DOHH2 (cell line): ENCODE measurements at regions not wholly inside any gene's neighbourhood (a gene's known extent, or its start where the extent isn't known, plus 50 kb on each side); places are given as distances from the start of the nearest gene placed in this dataset.

Source experiments
- H3F3A ChIP-seq: fragments of 200-600 bp; sonication (generic), shearing (Covaris generic); 2 replicates; pipeline ENCODE4 v1.6.0; 2016; ENCODE audit warnings: antibody characterized with exemption, mild to moderate bottlenecking; ENCODE audit not compliant: control insufficient read depth, insufficient read depth
- H3K27ac ChIP-seq: fragments of 200-600 bp; sonication (generic); 2 replicates; pipeline ENCODE4 v1.5.1; 2014; ENCODE audit warnings: low read depth, mild to moderate bottlenecking, low read length, moderate library complexity
- H3K27me3 ChIP-seq: fragments of 200-600 bp; sonication (generic); 2 replicates; pipeline ENCODE4 v1.6.1; 2014; ENCODE audit warnings: mild to moderate bottlenecking, low read length, mixed read lengths; ENCODE audit not compliant: control insufficient read depth
- H3K36me3 ChIP-seq: fragments of 200-600 bp; sonication (generic); 2 replicates; pipeline ENCODE4 v1.6.1; 2014; ENCODE audit warnings: mild to moderate bottlenecking, low read length, moderate library complexity, mixed read lengths; ENCODE audit not compliant: control insufficient read depth
- H3K4me1 ChIP-seq: fragments of 200-600 bp; sonication (generic); 2 replicates; pipeline ENCODE4 v1.6.1; 2014; ENCODE audit warnings: mild to moderate bottlenecking, low read length, mixed read lengths; ENCODE audit not compliant: control insufficient read depth
- H3K4me2 ChIP-seq: fragments of 200-600 bp; sonication (generic); 2 replicates; pipeline ENCODE4 v1.6.0; 2014; ENCODE audit warnings: mild to moderate bottlenecking, low read length, moderate library complexity
- H3K4me3 ChIP-seq: fragments of 200-600 bp; sonication (generic); 2 replicates; pipeline ENCODE4 v1.5.1; 2014; ENCODE audit warnings: mild to moderate bottlenecking, low read length, mixed read lengths
- H3K79me2 ChIP-seq: fragments of 200-600 bp; sonication (generic); 2 replicates; pipeline ENCODE4 v1.6.1; 2014; ENCODE audit warnings: mild to moderate bottlenecking, low read length, mixed read lengths; ENCODE audit not compliant: control insufficient read depth
- H3K9me2 ChIP-seq: fragments of 200-600 bp; sonication (generic); replicated peaks from 2 replicates; pipeline ENCODE4 v1.6.1; 2014; ENCODE audit warnings: mild to moderate bottlenecking, low read length, mixed read lengths; ENCODE audit not compliant: control insufficient read depth
- H3K9me3 ChIP-seq: fragments of 200-600 bp; sonication (generic); 2 replicates; pipeline ENCODE4 v1.6.1; 2014; ENCODE audit warnings: antibody characterized with exemption, low read length, mixed read lengths; ENCODE audit not compliant: control insufficient read depth, insufficient read depth
- H4K20me1 ChIP-seq: fragments of 200-600 bp; sonication (generic); 2 replicates; pipeline ENCODE4 v1.6.0; 2014; ENCODE audit warnings: low read depth, mild to moderate bottlenecking, antibody characterized with exemption, low read length, moderate library complexity; ENCODE audit not compliant: control insufficient read depth, insufficient read depth
- CTCF ChIP-seq: fragments of 200-600 bp; sonication (generic); IDR thresholded peaks from one replicate; pipeline ENCODE4 v1.5.1; 2014; ENCODE audit warnings: antibody characterized with exemption, mild to moderate bottlenecking, low read depth, low read length; ENCODE audit not compliant: poor library complexity, severe bottlenecking
- EZH2phosphoT487 ChIP-seq: fragments of 200-600 bp; sonication (generic); IDR thresholded peaks from 2 replicates; pipeline ENCODE4 v1.6.1; 2017; ENCODE audit warnings: borderline replicate concordance, mild to moderate bottlenecking, antibody characterized with exemption, low read length, moderate library complexity, mixed read lengths

GRCh38 chr5:51053361-51053760, 329.9 kb upstream of the ISL1 start:
- H3K4me3 ChIP-seq: no peak overlapping the region
- no peak for TF ChIP-seq EZH2phosphoT487
- no peak for TF ChIP-seq CTCF
- no peaks in the 10 kb centered on the region for H3K79me2 ChIP-seq
- no peaks in the 10 kb centered on the region for H3K9me3 ChIP-seq
- H3K9me2 ChIP-seq: no peaks in the 10 kb centered on the region
- no peaks in the 10 kb centered on the region for H3K36me3 ChIP-seq
- no peaks in the 10 kb centered on the region for H4K20me1 ChIP-seq
- no peaks in the 10 kb centered on the region for H3K4me1 ChIP-seq
- no peak overlapping the region for H3K4me2 ChIP-seq
- no peaks in the 10 kb centered on the region for H3K27me3 ChIP-seq
- no peaks in the 10 kb centered on the region for H3F3A ChIP-seq
- no peak overlapping the region for H3K27ac ChIP-seq

- no peaks in the 10 kb centered on the region for H3K79me2 ChIP-seq
- no peaks in the 10 kb centered on the region for H3K36me3 ChIP-seq
- H3F3A ChIP-seq: no peaks in the 10 kb centered on the region
- H3K4me1 ChIP-seq: no peaks in the 10 kb centered on the region
- H3K27ac ChIP-seq: no peak overlapping the region
- no peaks in the 10 kb centered on the region for H3K27me3 ChIP-seq
- H3K4me3 ChIP-seq: no peak overlapping the region
- H3K9me2 ChIP-seq: no peaks in the 10 kb centered on the region
- TF ChIP-seq CTCF (no peak), EZH2phosphoT487 (no peak)
- no peak overlapping the region for H3K4me2 ChIP-seq
- H3K9me3 ChIP-seq: no peaks in the 10 kb centered on the region
- H4K20me1 ChIP-seq: no peaks in the 10 kb centered on the region
These were observed 322.3 kb upstream of the ISL1 start for GRCh38 chr5:51060953-51061352.

GRCh38 chr5:51072937-51073336, 310.3 kb upstream of the ISL1 start:
- H3K9me3 ChIP-seq: no peaks in the 10 kb centered on the region
- no peak overlapping the region for H3K27ac ChIP-seq
- H3K27me3 ChIP-seq: no peaks in the 10 kb centered on the region
- H3K4me1 ChIP-seq: no peaks in the 10 kb centered on the region
- no peaks in the 10 kb centered on the region for H3K79me2 ChIP-seq
- no peaks in the 10 kb centered on the region for H3K36me3 ChIP-seq
- H4K20me1 ChIP-seq: no peaks in the 10 kb centered on the region
- no peak for TF ChIP-seq EZH2phosphoT487
- no peak for TF ChIP-seq CTCF
- no peaks in the 10 kb centered on the region for H3K9me2 ChIP-seq
- H3K4me2 ChIP-seq: no peak overlapping the region
- no peak overlapping the region for H3K4me3 ChIP-seq
- no peaks in the 10 kb centered on the region for H3F3A ChIP-seq

GRCh38 chr5:51082741-51083140, 300.5 kb upstream of the ISL1 start:
- Histone ChIP-seq H3K4me3 (no peak overlapping the region), H3K27me3 (no peaks in the 10 kb centered on the region), H4K20me1 (no peaks in the 10 kb centered on the region), H3K36me3 (no peaks in the 10 kb centered on the region), H3F3A (no peaks in the 10 kb centered on the region), H3K79me2 (no peaks in the 10 kb centered on the region), H3K9me2 (no peaks in the 10 kb centered on the region), H3K27ac (no peak overlapping the region), H3K9me3 (no peaks in the 10 kb centered on the region), H3K4me2 (no peak overlapping the region), H3K4me1 (no peaks in the 10 kb centered on the region)
- TF ChIP-seq EZH2phosphoT487 (no peak), CTCF (no peak)
